ENCODE measurements at regions not wholly inside any gene's neighbourhood (a gene's known extent, or its start where the extent isn't known, plus 50 kb on each side); places are given as distances from the start of the nearest gene placed in this dataset.
"Not testable (repeated sequence)": the region's sequence is repeated elsewhere in the genome, so short reads cannot be mapped to it uniquely, and the experiment has no call there.

GRCh38 chr11:45373506-45374035 lies 87.4 kb upstream of the SYT13 start:
- H3K9me3 ChIP-seq, result no peaks in the 10 kb centered on the region
- no peak overlapping the region for H3K27ac ChIP-seq
- no peak overlapping the region for H3K4me3 ChIP-seq
- TF ChIP-seq CTCF (IDR thresholded peaks at IDR 0.05), result no peak
- no peaks in the 10 kb centered on the region for H3K27me3 ChIP-seq
- H3K4me1 ChIP-seq, result peaks cover 0 to 4% of the 10 kb centered on the region in 2 donors
- no peak for DNase-seq (ENCODE audit: low spot score)
- H3K36me3 ChIP-seq, result no peaks in the 10 kb centered on the region

- H3K36me3 ChIP-seq; DNase-seq (ENCODE audit: low spot score); H3K9me3 ChIP-seq; H3K27me3 ChIP-seq; H3K4me3 ChIP-seq; H3K4me1 ChIP-seq; H3K27ac ChIP-seq: not testable (repeated sequence)
Observed at GRCh38 chr11:45372414-45372813, 86.3 kb upstream of the SYT13 start.

- no peaks in the 10 kb centered on the region for H3K9me3 ChIP-seq
- DNase-seq (ENCODE audit: low spot score), result peak; percentile 66
- H3K36me3 ChIP-seq, result no peaks in the 10 kb centered on the region
- H3K4me1 ChIP-seq, result peaks cover 0 to 8% of the 10 kb centered on the region in 2 donors
- H3K27ac ChIP-seq, result no peak overlapping the region
- H3K4me3 ChIP-seq, result no peak overlapping the region
- TF ChIP-seq CTCF (IDR thresholded peaks at IDR 0.05), result peak; percentile 70 to 94
- H3K27me3 ChIP-seq, result no peaks in the 10 kb centered on the region
Observed at GRCh38 chr11:45371251-45372115, 85.3 kb upstream of the SYT13 start.

- H3K4me1 ChIP-seq, result peaks cover 0 to 14% of the 10 kb centered on the region in 2 donors
- H3K4me3 ChIP-seq, result no peak overlapping the region
- no peaks in the 10 kb centered on the region for H3K36me3 ChIP-seq
- H3K9me3 ChIP-seq, result no peaks in the 10 kb centered on the region
- DNase-seq (ENCODE audit: low spot score), result no peak
- no peak overlapping the region for H3K27ac ChIP-seq
- no peak for TF ChIP-seq CTCF (IDR thresholded peaks at IDR 0.05)
- no peaks in the 10 kb centered on the region for H3K27me3 ChIP-seq
Observed at GRCh38 chr11:45369313-45369712, 83.2 kb upstream of the SYT13 start.

GRCh38 chr11:45368697-45369096 lies 82.6 kb upstream of the SYT13 start:
- Histone ChIP-seq H3K4me1 (peaks cover 0 to 14% of the 10 kb centered on the region in 2 donors), H3K4me3 (no peak overlapping the region), H3K9me3 (no peaks in the 10 kb centered on the region), H3K36me3 (no peaks in the 10 kb centered on the region), H3K27ac (no peak overlapping the region), H3K27me3 (no peaks in the 10 kb centered on the region)
- TF ChIP-seq CTCF (IDR thresholded peaks at IDR 0.05), result no peak
- no peak for DNase-seq (ENCODE audit: low spot score)

- H3K27me3 ChIP-seq, result no peaks in the 10 kb centered on the region
- no peak for DNase-seq (ENCODE audit: low spot score)
- no peak for TF ChIP-seq CTCF (IDR thresholded peaks at IDR 0.05)
Observed at GRCh38 chr11:45366619-45367190, 80.6 kb upstream of the SYT13 start.

More at GRCh38 chr11:45366619-45367190, 80.6 kb upstream of the SYT13 start:
- H3K9me3 ChIP-seq, result no peaks in the 10 kb centered on the region
- H3K27ac ChIP-seq, result no peak overlapping the region
- H3K4me1 ChIP-seq, result peaks cover 0 to 13% of the 10 kb centered on the region in 2 donors
- no peaks in the 10 kb centered on the region for H3K36me3 ChIP-seq
- no peak overlapping the region for H3K4me3 ChIP-seq
